Aorta (tissue), 5 donors: ENCODE measurements at regions not wholly inside any gene's neighbourhood (a gene's known extent, or its start where the extent isn't known, plus 50 kb on each side); places are given as distances from the start of the nearest gene placed in this dataset.

ENCODE experiments used
- ATAC-seq: fragments of 200-7000 bp; cut with Tn5 transposase; one replicate; pipeline ENCODE4 v1.9.1; 2022; ENCODE audit warnings: moderate library complexity; ENCODE audit not compliant: low FRiP score
- DNase-seq, 2 donors: peaks; one replicate each; pipeline ENCODE4 v3.0.0-alpha.2; 2020
- H3K27ac ChIP-seq, 2 donors: one replicate each; pipeline ENCODE4 v1.5.1; 2013; ENCODE audit warnings: low read length in 2 of 2, mild to moderate bottlenecking in 2 of 2, moderate library complexity in 2 of 2, control low read depth in 1 of 2, inconsistent platforms in 1 of 2, low read depth in 1 of 2
- H3K27me3 ChIP-seq, 2 donors: one replicate each; pipeline ENCODE4 v1.6.1; 2013; ENCODE audit warnings: control low read depth in 1 of 2, low read length in 1 of 2, mild to moderate bottlenecking in 1 of 2, moderate library complexity in 1 of 2; ENCODE audit not compliant: insufficient read depth in 2 of 2, control insufficient read depth in 1 of 2
- H3K36me3 ChIP-seq, 2 donors: one replicate each; pipeline ENCODE4 v1.6.1; 2013; ENCODE audit warnings: control low read depth in 1 of 2, low read length in 1 of 2, mild to moderate bottlenecking in 1 of 2; ENCODE audit not compliant: insufficient read depth in 2 of 2, control insufficient read depth in 1 of 2
- H3K4me1 ChIP-seq, 2 donors: one replicate each; pipeline ENCODE4 v1.6.1; 2013; ENCODE audit warnings: low read length in 2 of 2, control low read depth in 1 of 2, mild to moderate bottlenecking in 1 of 2, moderate library complexity in 1 of 2; ENCODE audit not compliant: insufficient read depth in 2 of 2, control insufficient read depth in 1 of 2
- H3K4me3 ChIP-seq, 2 donors: one replicate each; pipeline ENCODE4 v1.5.1; 2013; ENCODE audit warnings: low read length in 2 of 2, control low read depth in 1 of 2, mild to moderate bottlenecking in 1 of 2
- H3K9me3 ChIP-seq: one replicate; pipeline ENCODE4 v1.6.1; 2013; ENCODE audit warnings: mild to moderate bottlenecking, low read length; ENCODE audit not compliant: control insufficient read depth
- WGBS, 2 donors: extraction: QIAGEN DNeasy Blood & Tissue Kit; methylation state at CpG; one replicate each; pipeline ENCODE4 v1.1.7; 2013; 5-methylcytosine and 5-hydroxymethylcytosine counted together
- intact Hi-C, 2 donors: fragments of 100-400 bp; cut with DNase I; formaldehyde crosslinking; loops; one replicate each; pipeline versions ENCODE4 v1.14.2 to v1.15.0; 2022
- donor health status: healthy with polysubstance abuse.
- donor health status: Bipolar disorder and iron deficiency.
- donor health status: DM: no; HTN: no; CAD: no.
- donor health status: DM: no; HTN: no; CAD: no.
- donor health status: DM: yes; HTN: yes; CAD: no.

DNA sequence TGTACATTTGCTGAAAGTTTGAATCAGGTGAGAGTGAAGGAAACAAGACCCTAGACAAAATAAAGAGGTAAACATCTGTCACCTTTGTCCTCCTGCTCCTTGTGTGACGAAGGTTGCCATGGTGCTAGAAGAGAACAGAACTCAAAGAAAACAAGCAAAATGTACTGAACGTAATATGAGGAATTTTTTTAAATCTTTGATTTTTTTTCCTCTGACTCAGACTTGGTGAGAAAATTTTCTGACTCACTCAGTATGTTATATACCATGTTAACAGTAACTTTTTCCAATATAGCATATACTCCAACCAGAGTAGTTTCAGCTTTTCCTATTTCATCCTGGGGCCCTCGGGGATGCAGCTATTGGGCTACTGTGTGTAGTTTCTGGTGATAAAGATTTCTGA lies 2114.6 kb upstream of the PIK3C3 start:
- DNase-seq (no peak), ATAC-seq (no peak)
- no peaks in the 10 kb centered on the region for H3K4me1 ChIP-seq
- no peaks in the 10 kb centered on the region for H3K36me3 ChIP-seq
- WGBS, 2 donors: 38 to 42% methylated on average over 3 of the region's 3 CpGs
- H3K27ac ChIP-seq: no peak overlapping the region
- intact Hi-C loops: no loop called here
- H3K9me3 ChIP-seq: no peaks in the 10 kb centered on the region
- H3K4me3 ChIP-seq: no peak overlapping the region
- peaks cover 0 to 2% of the 10 kb centered on the region in 2 donors for H3K27me3 ChIP-seq

DNA sequence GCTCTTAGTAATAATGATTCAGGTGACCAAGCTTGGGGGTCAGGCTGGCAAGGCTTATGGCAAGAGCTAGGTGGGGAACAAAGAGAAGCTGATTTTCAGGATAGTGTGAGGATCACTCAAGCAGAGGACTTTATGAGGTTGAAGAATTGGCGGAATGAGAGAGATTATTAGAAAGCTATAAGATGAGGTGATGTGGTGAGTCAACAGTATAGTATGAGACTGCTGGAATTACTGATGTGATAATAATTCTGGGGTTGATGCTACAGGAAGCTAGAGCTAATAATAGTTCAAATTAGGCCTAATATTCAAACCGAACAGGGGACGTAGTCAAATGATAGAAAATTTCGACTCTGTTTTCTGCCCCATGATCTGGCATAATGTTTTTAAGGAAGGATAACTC lies 2115.3 kb upstream of the PIK3C3 start:
- intact Hi-C loops: no loop called here
- ATAC-seq: no peak
- Histone ChIP-seq H3K36me3 (no peaks in the 10 kb centered on the region), H3K9me3 (no peaks in the 10 kb centered on the region), H3K27me3 (peaks cover 0 to 2% of the 10 kb centered on the region in 2 donors), H3K4me1 (no peaks in the 10 kb centered on the region), H3K4me3 (no peak overlapping the region), H3K27ac (no peak overlapping the region)
- WGBS, 2 donors: 93% methylated on average over 4 of the region's 4 CpGs
- no peak for DNase-seq

DNA sequence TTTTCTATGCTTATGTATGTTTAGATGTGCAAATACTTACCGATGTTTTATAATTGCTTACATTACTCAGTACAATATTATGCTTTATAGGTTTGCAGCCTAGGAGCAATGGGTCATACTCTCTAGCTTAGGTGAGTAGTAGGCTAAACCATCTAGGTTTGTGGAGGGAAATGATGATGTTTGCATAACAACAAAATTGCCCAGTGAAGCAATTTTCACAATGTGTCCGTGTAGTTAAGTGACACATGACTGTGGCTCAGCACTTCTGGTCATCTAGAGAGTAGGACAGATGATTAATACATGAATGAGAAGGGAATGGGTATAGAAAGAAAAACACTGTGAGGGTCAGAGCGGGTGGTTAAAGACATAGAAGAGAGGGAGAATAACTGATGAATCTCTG lies 2116.2 kb upstream of the PIK3C3 start:
- no peaks in the 10 kb centered on the region for H3K4me1 ChIP-seq
- 84 to 88% methylated on average over 3 of the region's 3 CpGs for WGBS, 2 donors
- no peak overlapping the region for H3K27ac ChIP-seq
- H3K27me3 ChIP-seq: peaks cover 0 to 2% of the 10 kb centered on the region in 2 donors
- H3K36me3 ChIP-seq: no peaks in the 10 kb centered on the region
- no peak for DNase-seq
- intact Hi-C loops: no loop called here
- ATAC-seq: no peak
- H3K4me3 ChIP-seq: no peak overlapping the region
- no peaks in the 10 kb centered on the region for H3K9me3 ChIP-seq

DNA sequence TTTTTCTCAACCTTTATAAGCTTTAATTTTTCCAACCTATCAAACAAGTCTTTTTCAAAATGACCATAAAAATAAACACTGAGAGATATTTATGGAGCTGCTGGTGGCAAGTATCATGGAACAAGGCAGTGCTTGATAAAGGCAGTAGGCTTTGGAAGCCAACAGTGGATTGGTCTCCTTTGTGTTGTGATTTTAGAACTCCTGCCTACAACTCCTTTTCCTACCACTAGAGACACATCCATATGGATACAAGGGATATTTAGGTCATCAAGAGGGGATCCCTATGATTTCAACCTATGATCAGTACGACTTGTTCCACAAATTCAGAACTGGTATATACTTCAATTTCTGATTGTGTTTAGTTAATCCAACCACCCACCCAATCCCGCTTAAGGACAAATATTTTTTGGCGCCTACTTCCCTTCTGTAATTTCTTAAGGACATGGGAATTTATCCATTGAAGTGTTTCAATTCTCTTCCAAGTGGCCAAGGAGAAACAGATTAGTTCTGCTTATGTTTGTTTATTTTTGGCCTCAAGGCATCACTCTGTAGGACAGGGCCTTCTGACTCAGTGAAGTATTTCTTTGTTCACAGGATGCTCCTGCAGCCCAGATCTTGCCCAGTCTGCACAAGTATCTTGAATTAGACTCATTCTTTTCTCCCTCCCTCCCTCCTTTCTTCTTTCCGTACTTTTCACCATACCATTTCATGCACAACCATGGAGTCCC lies 2119.6 kb upstream of the PIK3C3 start:
- H3K9me3 ChIP-seq: no peaks in the 10 kb centered on the region
- intact Hi-C loops: no loop called here
- DNase-seq (no peak), ATAC-seq (no peak)
- 86 to 88% methylated on average over 4 of the region's 4 CpGs for WGBS, 2 donors
- H3K4me3 ChIP-seq: no peak overlapping the region
- peaks cover 0 to 2% of the 10 kb centered on the region in 2 donors for H3K27me3 ChIP-seq
- H3K36me3 ChIP-seq: no peaks in the 10 kb centered on the region
- no peak overlapping the region for H3K27ac ChIP-seq
- no peaks in the 10 kb centered on the region for H3K4me1 ChIP-seq

DNA sequence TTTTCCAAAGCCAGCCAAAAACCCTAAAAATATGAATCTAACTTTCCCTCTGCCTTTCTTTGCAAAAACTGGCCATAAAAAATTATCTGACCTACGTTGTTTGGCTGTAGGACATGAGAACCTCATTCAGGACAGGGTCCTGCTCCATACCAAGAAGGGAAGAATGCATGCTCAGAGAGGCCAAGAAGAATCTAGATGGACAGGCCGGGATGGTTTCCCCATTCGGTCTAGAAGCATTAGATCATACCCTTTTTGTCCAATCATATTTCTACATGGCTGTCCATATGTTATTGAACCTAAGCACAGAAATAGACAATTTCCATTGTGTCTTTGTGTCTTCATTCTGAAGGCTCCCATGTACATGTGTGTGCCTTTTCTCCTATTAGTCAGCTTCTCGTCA lies 2120.4 kb upstream of the PIK3C3 start:
- ATAC-seq (no peak), DNase-seq (no peak)
- H3K9me3 ChIP-seq: no peaks in the 10 kb centered on the region
- 85 to 88% methylated on average over 4 of the region's 4 CpGs for WGBS, 2 donors
- peaks cover 0 to 2% of the 10 kb centered on the region in 2 donors for H3K27me3 ChIP-seq
- intact Hi-C loops: no loop called here
- no peaks in the 10 kb centered on the region for H3K36me3 ChIP-seq
- no peaks in the 10 kb centered on the region for H3K4me1 ChIP-seq
- no peak overlapping the region for H3K4me3 ChIP-seq
- H3K27ac ChIP-seq: no peak overlapping the region

DNA sequence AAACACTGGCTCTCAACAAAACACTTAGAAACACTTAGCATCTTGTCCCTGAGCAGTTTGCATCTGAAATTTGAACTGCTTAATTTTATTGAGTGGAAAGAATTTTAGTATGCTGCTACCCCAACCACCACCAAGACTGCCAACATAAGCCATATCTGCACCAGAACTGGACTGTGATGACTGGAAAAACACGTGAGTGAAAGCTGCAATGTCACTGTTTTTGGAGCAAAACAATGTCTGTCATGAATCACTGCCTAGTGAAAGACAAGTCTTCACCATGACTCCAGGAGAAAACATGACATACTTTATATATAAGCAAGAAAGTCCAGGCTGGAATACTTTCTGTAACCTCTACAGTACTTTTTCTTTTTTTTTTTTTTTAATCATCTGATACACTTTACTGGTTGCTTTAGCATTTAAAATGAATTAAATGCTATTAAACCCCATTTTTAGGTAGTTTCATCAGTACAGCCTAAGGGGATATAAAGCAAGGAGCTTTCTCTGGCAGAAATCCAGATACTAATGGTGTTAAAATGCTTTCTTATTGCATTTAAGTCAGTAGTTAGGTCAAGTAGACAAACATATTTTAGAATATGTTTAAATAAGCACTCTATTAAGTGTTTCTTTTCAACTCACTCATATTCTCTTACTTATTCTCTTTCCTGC lies 2129.4 kb upstream of the PIK3C3 start:
- H3K4me3 ChIP-seq: no peak overlapping the region
- no peak for ATAC-seq
- no peaks in the 10 kb centered on the region for H3K27me3 ChIP-seq
- H3K27ac ChIP-seq: no peak overlapping the region
- no peaks in the 10 kb centered on the region for H3K9me3 ChIP-seq
- no peaks in the 10 kb centered on the region for H3K36me3 ChIP-seq
- DNase-seq: no peak
- 2 to 3% methylated on average over 1 of the region's 1 CpG for WGBS, 2 donors
- intact Hi-C loops: no loop called here
- no peaks in the 10 kb centered on the region for H3K4me1 ChIP-seq

DNA sequence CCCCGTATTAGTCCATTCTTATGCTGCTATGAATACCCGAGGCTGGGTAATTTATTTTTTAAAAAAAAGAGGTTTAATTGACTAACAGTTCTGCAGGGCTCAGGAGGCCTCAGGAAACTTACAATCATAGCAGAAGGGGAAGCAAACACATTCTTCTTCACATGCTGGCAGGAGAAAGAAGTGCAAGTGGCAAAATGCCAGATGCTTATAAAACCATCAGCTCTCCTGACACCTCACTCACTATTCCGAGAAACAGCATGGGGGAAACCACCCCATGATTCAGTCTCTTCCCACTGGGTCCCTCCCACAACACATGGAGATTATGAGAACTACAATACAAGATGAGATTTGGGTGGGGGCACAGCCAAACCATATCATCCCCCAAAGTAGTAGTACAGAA lies 2148.5 kb upstream of the PIK3C3 start:
- Histone ChIP-seq H3K4me3 (no peak overlapping the region), H3K27ac (no peak overlapping the region), H3K9me3 (no peaks in the 10 kb centered on the region), H3K4me1 (no peaks in the 10 kb centered on the region), H3K36me3 (no peaks in the 10 kb centered on the region), H3K27me3 (no peaks in the 10 kb centered on the region)
- no peak for ATAC-seq
- WGBS, 2 donors: 58 to 60% methylated on average over 3 of the region's 3 CpGs
- no peak for DNase-seq
- intact Hi-C loops: no loop called here

DNA sequence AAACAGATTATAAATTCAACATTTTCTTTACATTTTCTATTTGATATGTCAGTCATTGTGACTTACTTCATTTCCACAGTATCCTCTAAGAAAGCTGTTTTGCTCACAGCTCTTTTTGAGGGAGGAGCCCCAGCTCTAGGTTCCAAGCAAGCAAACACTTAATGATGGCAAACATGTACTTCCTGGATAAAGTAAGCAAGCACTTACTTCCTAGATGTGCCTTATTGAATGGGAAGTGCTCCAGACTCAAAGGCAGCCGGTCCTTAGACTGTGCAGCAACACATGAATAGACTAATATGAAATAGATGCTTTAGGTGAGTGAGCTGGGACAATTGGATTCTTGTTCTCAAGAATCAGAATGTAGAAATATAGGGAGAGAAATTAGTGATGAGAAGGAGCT lies 2149.8 kb upstream of the PIK3C3 start:
- Histone ChIP-seq H3K4me1 (no peaks in the 10 kb centered on the region), H3K36me3 (no peaks in the 10 kb centered on the region), H3K27me3 (no peaks in the 10 kb centered on the region), H3K27ac (no peak overlapping the region), H3K9me3 (no peaks in the 10 kb centered on the region), H3K4me3 (no peak overlapping the region)
- intact Hi-C loops: no loop called here
- 59 to 64% methylated on average over 1 of the region's 1 CpG for WGBS, 2 donors
- no peak for DNase-seq
- ATAC-seq: no peak

DNA sequence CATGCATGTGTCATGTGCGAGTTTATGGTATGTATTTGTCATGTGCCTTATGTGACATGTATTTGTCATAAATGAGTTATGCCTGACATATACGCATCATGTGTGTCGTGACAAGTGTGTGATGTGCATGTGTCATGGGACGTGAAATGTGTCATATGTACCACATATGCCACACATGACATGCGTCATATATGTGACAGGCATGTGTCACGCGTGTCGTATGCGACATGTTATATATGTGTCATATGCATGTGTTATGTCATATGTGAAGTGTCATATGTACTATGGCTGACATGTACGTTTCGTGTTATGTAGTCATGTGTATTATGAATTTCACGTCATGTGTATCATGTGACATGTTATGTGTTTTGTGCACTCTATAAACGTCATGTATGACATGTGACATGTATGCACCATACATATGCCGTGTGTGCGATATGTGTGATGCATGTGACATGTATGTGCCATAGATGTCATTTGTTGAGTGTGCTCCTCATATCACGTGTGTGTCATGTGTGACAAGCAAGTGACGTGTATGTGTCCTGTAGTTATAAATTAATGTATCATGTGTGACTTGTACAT lies 2152.3 kb upstream of the PIK3C3 start:
- Histone ChIP-seq H3K4me3 (no peak overlapping the region), H3K27ac (no peak overlapping the region), H3K4me1 (no peaks in the 10 kb centered on the region), H3K27me3 (no peaks in the 10 kb centered on the region), H3K9me3 (no peaks in the 10 kb centered on the region), H3K36me3 (no peaks in the 10 kb centered on the region)
- WGBS, 2 donors: 90% methylated on average over 17 of the region's 17 CpGs
- intact Hi-C loops: no loop called here
- no peak for ATAC-seq
- no peak for DNase-seq
